KG1 (cell line): ENCODE measurements at regions not wholly inside any gene's neighbourhood (a gene's known extent, or its start where the extent isn't known, plus 50 kb on each side); places are given as distances from the start of the nearest gene placed in this dataset.

Experiments used
- DNase-seq: peaks from one replicate; lab custom pipeline; 2025; lab: John Stamatoyannopoulos, UW

DNA sequence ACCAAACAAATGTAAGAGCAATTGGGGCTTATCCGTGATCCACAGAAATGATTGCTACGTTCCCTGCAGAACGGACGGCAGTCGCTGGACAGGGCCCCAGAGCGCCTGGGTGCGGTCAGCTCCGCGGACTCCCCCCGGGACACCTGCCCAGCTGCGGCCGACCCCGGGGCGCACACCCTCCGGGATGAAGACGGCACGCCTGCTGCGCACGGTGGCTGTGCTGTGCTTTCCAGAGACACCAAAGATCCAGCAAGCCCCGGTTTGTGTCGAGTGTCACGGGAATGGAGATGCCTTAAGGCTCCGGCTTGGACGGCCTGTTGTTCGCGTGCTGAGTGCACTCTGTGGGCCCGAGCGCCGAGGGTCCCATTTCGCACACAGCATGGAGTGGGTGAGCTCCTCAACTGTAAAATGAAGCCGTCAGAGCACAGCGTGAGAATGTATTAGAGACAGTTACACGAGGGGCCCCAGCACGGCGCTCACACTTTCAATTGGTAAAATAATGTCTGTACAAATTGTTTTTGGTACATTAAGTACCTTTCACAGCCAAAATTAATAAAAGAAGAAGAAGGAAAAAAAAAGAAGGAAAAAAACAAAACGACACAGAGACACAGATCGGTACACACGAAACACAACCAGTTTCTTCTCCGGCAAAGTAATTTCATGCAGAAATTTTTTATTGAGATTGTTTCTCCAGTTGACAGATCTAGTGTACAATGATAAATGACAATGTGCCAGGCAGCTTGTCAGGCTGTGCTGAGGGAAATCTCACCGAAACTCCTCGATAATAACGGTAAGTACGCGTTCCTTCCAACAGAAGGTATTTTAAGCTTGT lies 615.8 kb upstream of the SALL3 start:
- DNase-seq = no peak

DNA sequence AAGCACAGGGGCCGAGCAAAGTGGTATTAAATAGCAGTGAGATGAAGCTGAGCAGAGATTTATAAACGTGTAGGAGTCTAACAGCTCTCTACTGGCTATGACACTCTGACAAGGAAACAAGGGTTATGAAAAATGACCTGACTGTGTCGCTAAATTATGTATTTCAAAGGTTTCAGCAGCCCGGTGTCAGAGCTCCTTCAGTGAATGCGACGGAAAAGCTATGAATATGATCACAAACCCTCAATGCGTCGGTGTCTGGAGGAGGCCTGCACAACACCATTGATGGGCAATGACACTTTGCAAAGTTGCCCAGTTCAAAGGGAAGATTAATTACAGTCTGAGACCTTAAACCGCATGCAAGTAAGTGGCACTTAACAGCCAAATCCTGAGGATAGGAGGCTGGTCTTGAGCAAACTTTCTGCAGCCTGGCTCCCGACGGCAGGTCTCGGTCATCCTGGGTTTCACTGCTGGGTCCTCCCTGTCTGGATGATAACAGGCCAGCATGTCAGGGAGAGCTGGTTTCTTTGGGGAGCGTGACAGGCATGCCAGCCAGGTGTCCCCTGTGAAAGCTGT lies 615.1 kb upstream of the SALL3 start:
- no peak for DNase-seq

DNA sequence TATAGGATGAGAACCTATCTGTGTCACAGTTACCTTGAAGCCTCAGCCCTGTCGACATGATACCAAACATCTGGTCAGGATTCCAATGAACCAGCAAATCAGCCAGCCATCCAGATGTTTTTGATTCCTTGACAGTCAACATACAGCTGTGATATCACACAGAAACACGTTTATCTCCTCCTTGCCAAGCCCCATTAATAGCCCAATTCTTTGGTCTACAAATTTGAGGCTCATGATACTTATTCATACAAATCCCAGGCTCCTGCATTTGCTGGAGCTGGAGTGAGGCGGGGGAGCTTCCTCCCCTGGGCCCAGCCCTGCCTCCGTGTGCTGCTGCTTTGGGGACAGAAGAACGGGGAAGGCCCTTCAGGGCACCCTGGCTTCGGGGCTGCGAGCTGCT lies 611.6 kb upstream of the SALL3 start:
- DNase-seq = no peak

DNA sequence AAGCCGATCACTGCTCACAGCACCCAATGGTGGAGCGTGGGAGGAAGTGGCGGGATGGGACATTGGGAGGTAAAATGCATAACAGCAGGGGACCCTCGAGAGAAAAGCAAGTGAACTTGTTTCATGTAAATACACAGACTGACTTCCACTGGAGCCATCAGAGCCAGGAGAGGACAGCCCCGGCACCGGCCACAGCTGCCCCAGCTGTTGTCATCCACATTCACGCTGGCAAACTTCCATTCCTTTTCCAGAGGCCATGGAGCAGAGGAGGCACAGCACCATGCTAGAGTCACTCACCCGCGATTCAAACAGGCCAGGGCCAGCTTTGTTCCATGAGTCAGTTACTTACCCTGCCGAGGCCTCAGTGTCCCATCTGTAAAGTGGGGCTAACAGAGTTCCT lies 610.9 kb upstream of the SALL3 start:
- DNase-seq = no peak

DNA sequence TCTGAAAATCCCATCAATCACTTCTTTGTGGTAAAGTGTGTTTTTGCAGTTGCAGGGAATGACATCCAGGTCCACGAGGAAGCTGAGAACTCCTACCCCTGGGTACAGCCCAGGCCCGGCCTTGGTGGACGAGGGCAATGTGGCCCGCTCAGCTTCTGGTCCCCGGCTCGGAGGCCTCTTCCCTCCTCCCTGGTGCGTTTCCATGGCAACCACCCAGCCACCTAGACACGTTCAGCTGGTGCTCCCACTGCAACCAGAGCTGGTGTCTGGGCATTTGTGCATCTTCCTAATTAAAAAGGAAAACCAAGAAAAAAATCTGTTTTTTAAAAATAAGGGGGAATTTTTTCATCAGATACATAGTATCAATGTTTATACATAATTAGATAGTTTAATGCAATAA lies 603.6 kb upstream of the SALL3 start:
- no peak for DNase-seq

DNA sequence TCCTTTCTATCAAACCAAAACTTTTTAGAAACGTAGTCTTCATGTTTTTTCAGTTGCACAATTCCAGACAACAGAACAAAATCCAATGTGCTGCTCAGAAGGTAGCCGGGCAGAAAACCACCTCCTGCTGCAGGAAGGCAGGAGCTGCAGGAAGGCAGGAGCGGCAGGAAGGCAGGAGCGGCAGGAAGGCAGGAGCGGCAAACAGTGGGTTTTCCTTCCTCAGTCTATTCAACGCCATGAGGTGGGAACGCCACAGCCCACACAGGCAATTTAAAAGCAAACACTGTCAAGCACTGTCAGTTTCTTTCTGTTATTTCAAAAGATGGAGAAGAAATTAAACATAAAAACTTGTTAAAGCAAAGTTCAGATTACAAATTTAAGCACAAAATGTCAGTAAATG lies 601.2 kb upstream of the SALL3 start:
- DNase-seq = no peak

DNA sequence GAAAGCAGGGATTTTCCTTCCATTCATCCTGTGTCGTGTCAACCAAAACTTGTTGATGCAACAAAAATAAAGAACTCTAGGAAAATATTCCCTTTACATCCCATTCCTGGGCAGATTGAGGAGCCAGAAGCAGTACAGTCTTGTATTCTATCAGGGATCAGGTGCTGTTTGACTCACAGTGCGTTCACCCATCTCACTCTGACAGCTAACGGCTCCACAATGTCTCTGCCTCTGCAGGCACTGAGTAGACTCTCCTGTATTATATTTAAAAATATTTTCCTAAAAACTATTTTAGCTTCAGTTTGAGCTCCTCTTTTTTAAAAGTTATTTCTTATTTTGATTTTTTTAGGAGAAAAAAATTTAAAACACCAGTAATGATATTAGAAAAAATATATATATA lies 600.6 kb upstream of the SALL3 start:
- DNase-seq = no peak

DNA sequence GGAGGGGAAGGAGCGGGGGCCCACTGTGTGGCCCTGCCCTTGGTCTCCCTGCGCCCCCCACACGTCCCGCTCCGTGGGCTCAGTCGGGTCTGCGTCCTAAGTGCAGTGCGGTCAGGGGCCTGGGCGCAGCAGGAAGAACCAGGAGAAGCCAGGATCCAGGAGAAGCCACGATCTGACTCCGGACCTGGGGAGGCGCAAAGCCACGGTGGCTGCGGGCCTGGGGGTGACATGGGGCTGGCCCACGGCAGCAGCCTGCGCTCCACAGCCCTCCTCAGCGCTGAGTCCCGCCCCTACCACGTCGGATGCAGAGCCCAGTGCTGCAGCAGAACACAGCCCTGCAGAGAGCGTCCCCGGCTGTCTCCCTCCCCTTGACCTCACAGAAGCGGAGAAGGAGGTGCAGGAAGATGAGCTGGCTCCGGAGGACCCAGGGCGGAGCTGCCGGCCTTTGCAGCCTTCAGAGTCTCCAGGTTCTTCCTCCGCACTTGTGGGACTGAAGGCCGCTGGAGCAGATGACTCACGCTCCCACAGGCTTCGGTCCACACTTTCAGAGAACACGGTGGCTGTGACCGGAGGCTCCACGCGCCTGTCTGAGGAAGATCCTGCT lies 589.2 kb upstream of the SALL3 start:
- no peak for DNase-seq

DNA sequence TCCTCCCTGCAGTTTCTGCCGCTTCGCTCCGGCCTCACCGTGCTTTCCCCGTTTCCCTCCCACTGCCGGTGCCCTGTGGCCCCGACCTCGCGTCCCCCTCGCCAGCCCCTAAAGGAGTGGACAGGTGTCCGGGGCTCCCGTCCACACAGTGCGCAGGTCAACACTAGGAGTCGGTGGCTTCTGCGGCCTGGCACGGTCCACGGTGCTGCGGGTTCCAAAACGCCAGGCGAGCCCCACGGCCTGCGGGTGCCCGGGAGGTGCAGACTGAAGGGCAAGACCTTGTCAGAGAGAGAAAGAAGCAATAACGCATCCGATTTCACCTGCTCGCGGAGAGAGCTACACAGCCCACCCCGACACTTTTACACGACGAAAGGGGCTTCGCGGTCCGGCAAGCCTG lies 588.7 kb upstream of the SALL3 start:
- DNase-seq = no peak

DNA sequence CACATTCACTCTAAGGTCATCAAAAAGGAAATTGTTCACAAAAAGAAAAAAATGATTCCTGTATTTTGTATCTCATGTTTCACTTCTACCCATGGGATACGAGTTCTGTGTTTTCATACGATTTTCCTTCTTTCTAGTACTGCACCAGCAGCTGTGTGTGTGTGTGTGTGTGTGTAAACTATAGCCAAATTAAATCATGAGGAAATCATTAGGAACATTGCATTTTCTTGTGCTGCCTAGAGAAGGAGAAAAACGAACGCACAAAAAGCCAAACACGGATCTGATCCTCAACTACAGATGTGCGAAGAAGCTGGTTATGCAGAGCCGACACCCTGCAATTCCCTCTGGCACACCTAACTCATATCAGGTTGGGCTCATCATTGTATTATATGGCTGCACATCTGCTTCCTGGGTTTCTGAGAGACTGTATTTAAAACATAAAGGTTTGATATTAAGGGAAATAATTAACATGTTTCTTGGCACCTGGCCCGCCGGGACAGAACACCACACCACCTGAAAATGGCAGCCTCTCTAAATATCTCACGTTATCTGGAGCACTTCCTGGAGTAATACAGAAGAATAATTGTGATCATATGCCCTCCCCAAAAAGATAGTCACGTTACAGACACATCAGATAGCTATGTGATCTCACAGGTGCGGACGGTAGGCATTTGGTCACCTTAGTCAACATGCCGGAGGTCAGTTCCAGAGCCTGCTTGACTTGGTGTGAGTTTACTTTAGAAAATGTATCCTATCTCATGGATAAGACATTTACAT lies 586.3 kb upstream of the SALL3 start:
- no peak for DNase-seq

DNA sequence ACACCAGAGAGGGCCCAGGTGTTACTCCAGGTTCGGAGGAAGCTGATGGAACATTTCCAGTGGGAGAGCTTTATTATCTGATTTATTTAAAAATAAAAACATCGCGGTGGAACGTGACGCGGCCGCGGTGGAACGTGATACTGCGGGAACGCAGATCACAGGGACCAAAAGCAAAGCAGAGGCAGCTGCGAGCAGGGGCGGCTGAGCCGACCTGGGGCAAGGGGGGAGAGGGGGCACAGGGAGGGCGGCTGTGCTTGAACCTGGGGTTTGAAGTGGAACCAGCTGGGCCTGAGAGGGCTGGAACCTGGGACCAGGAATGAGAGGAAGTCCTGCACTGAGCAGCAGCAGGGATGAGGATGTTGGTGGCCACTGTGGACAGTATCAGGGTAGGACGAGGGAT lies 583.5 kb upstream of the SALL3 start:
- no peak for DNase-seq

DNA sequence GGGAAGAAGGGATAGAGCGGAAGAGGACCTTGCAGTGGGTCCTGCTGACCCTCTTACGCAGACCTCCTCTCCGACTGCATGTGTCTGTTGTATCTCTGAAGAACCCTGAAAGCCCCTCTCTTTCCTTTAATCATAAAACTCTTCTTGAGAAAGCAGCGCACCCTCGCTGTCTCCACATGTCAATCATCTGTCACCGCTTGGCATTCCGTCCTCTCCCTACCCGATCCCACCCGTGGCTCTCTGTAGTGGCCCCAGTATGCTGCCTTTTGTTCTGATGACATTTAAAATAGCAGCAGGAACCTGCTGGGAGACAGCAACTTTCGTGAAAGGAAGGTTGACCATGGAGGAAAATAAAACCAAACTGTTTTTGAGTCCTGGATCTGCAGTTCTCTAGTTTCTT lies 582.9 kb upstream of the SALL3 start:
- DNase-seq = no peak

DNA sequence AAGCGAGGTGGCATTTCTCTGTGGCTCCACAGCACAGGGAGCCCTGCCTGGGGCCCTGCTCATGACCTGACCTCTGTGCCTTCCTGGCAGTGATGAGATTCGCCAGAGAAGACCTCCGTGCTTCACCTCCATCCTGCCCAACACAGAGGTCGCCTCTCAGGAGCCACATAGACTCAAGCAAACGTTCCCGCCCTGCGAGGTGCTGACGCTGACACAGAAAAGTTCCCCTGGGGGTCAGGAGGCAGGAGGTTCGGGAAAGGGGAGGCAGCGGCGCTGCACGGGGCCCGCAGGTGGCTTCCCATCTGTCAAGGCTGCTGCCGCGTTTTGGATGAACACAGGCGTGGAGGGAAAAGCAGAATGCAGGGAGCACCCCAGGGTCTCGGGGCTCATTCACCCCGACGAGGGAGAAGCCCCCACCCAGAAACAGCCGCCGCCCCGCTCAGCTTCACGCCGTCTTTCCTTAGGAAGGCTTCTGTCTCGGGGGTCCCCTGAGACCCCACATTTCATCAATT lies 579.6 kb upstream of the SALL3 start:
- DNase-seq = no peak

DNA sequence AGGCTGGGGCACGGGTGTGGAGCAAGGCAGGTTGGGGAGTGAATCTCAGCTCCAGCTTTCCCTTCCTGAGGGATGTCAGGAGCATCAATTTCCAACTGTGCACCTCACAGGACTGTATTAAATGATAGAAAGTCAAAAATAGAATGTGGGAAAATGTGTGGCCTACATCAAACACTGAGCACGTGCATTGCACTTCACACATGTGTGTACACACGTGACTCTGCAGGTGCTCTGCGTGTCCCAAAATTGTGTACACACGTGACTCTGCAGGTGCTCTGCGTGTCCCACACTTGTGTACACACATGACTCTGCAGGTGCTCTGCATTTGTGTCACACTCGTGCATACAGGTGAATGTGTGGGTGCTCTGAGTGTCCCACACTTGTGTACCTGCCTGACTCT lies 577.2 kb upstream of the SALL3 start:
- DNase-seq = no peak

DNA sequence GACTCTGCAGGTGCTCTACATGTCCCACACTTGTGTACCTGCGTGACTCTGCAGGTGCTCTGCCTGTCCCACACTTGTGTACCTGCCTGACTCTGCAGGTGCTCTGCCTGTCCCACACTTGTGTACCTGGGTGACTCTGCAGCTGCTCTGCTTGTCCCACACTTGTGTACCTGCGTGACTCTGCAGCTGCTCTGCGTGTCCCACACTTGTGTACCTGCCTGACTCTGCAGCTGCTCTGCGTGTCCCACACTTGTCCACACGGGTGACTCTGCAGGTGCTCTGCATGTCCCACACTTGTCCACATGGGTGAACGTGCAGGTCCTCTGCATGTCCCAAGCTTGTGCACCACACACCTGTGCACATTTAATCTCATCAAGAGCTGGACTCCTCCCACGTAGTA lies 576.7 kb upstream of the SALL3 start:
- no peak for DNase-seq

DNA sequence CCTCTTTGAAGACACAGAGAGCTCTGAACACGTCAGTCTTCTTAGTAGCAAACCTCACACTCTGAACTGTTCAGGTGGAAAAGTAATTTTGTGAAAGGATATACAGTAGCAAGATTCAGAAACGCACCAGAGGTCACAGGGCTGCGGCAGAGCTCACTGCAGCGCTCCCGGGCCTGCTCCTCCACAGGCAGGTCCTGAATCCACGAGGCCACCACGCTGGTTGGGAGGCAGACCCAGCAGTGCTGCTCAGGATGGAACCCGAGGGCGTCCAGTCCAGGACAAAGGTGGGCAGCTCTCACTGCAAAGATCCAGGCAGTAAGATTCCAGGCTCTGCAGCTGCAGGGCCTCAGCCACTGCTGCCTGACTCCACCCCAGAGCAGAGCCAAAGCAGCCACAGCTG lies 576.2 kb upstream of the SALL3 start:
- no peak for DNase-seq

DNA sequence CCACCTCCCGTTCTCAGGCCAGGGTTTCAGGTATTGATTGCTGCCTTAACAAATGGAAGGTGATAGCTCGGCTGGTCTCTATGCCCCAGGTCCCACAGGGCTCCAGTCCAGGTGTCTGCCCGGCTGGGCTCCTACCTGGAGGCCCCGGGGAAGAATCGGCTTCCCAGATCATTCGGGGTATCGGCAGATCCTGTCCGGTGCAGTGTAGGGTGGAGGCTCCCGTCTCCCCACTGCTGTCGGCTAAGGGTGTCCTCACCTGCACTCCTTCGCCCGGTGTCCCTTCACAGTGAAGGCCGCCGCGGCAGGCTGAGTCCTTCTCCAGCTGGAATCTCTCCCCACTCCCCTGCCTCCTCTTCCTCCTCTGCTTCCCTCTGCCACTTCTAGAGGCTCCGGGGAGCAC lies 573.9 kb upstream of the SALL3 start:
- DNase-seq = no peak

DNA sequence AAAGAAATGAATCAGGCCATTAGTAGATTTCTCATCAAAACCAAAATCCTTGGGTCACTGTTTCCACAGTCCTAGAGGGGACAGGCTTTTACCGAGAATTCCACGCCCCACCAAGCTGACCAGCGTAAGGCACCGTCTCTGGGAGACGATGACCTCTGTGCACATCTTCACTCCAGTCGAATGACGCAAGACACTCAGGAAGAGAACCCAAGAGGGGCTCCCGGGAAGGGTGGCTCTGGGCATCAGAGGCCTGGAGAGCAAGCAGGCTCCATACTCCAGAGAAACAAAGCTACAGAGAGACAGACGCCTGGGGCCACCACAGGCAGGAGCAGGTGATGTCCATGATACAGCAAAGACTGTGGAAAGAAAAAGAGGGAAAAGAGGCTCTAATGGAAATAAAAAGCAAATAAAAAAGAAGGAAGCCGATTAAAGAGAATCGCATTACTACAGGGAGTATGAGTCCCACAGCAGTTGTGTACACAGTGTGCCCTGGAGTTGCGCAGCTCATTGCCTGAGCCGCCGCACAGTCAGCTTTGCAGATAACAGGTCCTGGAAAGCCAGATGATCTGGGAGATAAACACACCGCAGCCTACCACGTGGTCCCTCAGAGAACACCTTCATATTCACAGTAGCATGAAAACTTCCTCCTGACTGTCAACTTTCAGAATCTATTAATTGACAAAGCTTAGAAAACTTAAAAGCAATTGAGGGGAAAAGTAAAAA lies 572.7 kb upstream of the SALL3 start:
- no peak for DNase-seq

DNA sequence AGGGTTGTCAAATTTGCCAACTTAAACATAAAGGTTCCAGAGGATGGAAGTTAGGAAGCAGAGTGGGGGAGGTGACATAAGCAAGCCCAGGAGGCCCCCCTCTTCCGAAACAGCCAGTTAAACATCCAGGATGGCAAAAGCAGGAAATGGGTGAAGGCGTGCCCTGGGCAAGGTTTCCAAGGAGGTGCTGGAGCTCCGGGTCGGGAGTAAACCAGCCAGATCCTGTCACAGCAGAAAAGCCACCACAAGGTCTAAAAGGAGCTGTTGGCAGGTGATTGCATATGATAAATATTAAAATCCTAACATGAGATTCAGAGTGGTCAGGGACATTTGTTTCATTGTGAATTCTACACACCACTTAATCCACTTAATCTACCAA lies 572.2 kb upstream of the SALL3 start:
- no peak for DNase-seq

DNA sequence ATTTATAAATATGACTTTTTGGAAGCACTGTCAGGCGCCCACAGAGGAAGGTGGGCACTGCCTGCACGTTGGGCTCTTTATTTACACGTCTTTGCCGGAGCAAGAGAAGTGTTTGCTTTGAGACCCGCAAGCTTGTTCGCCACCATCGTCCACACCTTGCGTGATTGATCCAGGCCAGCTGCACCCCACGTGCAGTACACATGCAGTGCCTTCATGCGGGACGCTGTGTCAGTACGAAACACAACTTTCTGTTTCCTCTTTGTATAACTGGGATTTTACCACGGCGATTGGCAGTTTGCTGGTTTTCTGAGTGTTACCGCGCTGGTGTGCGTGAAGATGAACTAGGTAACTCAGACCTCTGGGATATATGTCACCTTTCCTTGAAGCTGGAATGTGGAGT lies 571.0 kb upstream of the SALL3 start:
- no peak for DNase-seq

DNA sequence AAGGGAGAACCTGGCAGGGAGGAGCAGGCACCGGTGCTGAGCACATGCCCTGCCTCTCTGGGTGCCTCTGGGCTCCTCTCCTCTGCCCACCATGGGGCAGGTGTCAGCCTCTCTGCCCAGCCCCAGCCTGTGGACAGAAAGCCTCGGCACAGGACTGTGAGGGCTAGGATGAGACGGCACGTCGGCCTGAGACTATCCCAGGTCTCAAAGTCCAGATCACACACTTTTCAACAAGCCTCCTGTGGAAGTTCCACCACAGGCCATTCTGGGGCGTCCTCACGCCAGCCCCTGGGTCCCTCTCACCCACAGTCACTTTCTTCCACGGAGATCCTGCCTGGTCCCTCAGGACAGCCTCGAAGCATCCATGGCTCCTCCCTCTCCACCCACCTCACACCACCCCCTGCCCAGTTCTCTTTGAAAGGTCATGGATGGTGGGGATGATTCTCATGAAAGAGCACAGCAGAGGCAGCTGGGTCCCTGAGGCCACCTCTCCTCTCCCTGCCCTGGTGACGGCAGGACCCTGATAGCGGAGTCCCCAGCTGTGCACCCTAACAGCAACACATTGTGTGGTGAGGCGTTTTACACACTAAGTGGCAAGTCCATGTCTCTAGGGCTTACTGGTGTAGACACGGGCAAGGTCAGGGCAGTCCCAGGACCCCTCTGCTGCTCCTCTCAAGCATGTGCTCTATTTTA lies 569.4 kb upstream of the SALL3 start:
- DNase-seq = no peak
